ENCODE measurements at regions not wholly inside any gene's neighbourhood (a gene's known extent, or its start where the extent isn't known, plus 50 kb on each side); places are given as distances from the start of the nearest gene placed in this dataset.

GRCh38 chr9:84107995-84108394 is 127.4 kb downstream of the RMI1 start:
- Histone ChIP-seq H4K8ac (ENCODE audit: low read length) (no peak overlapping the region), H3K9me3 (ENCODE audit: control insufficient read depth, low read length) (no peaks in the 10 kb centered on the region), H3K4me1 (ENCODE audit: control insufficient read depth, insufficient read depth, low read depth, low read length) (no peaks in the 10 kb centered on the region), H3K18ac (ENCODE audit: low read depth in 1 of 2, low read length in 2 of 2) (no peak overlapping the region), H3K14ac (ENCODE audit: low read length in 2 of 2) (no peak overlapping the region), H3K9ac (ENCODE audit: low read length) (no peak overlapping the region), H2AK5ac (ENCODE audit: low read length, severe bottlenecking) (no peak overlapping the region), H3K4me3 (ENCODE audit: insufficient read depth in 1 of 2, low read depth in 1 of 2, low read length in 2 of 2) (no peak overlapping the region), H3K27ac (ENCODE audit: low read length, poor library complexity, severe bottlenecking) (no peak overlapping the region), H2BK12ac (ENCODE audit: low read length in 2 of 2) (no peak overlapping the region), H3K27me3 (ENCODE audit: control insufficient read depth in 1 of 2, insufficient read depth in 1 of 2, low read length in 2 of 2) (peaks cover 14 to 33% of the 10 kb centered on the region in 2 experiments), H4K91ac (ENCODE audit: low read length) (no peak overlapping the region), H3K4ac (ENCODE audit: low read depth in 1 of 2, low read length in 2 of 2) (no peak overlapping the region), H3K79me1 (replicated peaks; ENCODE audit: low read length, poor library complexity, severe bottlenecking) (no peaks in the 10 kb centered on the region), H3K4me2 (ENCODE audit: low read length, poor library complexity, severe bottlenecking) (no peak overlapping the region), H3K23ac (ENCODE audit: low read length in 2 of 2) (no peak overlapping the region), H2BK15ac (ENCODE audit: low read depth, poor library complexity, severe bottlenecking) (no peak overlapping the region), H2BK5ac (ENCODE audit: low read depth, low read length, poor library complexity, severe bottlenecking) (no peak overlapping the region), H2BK120ac (ENCODE audit: low read depth, low read length) (no peak overlapping the region), H3K36me3 (ENCODE audit: control insufficient read depth in 1 of 2, insufficient read depth in 2 of 2, low read depth in 1 of 2, low read length in 2 of 2) (no peaks in the 10 kb centered on the region), H2AFZ (ENCODE audit: low read depth, low read length) (no peak overlapping the region)
- no peak for DNase-seq
- no CpG with 5 or more reads among the region's 1 CpG for WGBS

- no peak overlapping the region for H3K4ac ChIP-seq (ENCODE audit: low read depth in 1 of 2, low read length in 2 of 2)
- H4K8ac ChIP-seq (ENCODE audit: low read length), result no peak overlapping the region
- WGBS, result 85% methylated on average over 3 of the region's 3 CpGs
- H2AFZ ChIP-seq (ENCODE audit: low read depth, low read length), result no peak overlapping the region
- H3K4me3 ChIP-seq (ENCODE audit: insufficient read depth in 1 of 2, low read depth in 1 of 2, low read length in 2 of 2), result no peak overlapping the region
- H3K23ac ChIP-seq (ENCODE audit: low read length in 2 of 2), result no peak overlapping the region
- no peak overlapping the region for H3K9ac ChIP-seq (ENCODE audit: low read length)
- no peak overlapping the region for H4K91ac ChIP-seq (ENCODE audit: low read length)
- no peak overlapping the region for H2BK15ac ChIP-seq (ENCODE audit: low read depth, poor library complexity, severe bottlenecking)
- H3K4me2 ChIP-seq (ENCODE audit: low read length, poor library complexity, severe bottlenecking), result no peak overlapping the region
- H3K36me3 ChIP-seq (ENCODE audit: control insufficient read depth in 1 of 2, insufficient read depth in 2 of 2, low read depth in 1 of 2, low read length in 2 of 2), result no peaks in the 10 kb centered on the region
- H2BK5ac ChIP-seq (ENCODE audit: low read depth, low read length, poor library complexity, severe bottlenecking), result no peak overlapping the region
- no peak overlapping the region for H2BK120ac ChIP-seq (ENCODE audit: low read depth, low read length)
- H3K14ac ChIP-seq (ENCODE audit: low read length in 2 of 2), result no peak overlapping the region
- peaks cover 14% of the 10 kb centered on the region for H3K9me3 ChIP-seq (ENCODE audit: control insufficient read depth, low read length)
- no peak overlapping the region for H3K27ac ChIP-seq (ENCODE audit: low read length, poor library complexity, severe bottlenecking)
- no peak for DNase-seq
- no peak overlapping the region for H2BK12ac ChIP-seq (ENCODE audit: low read length in 2 of 2)
- no peak overlapping the region for H3K18ac ChIP-seq (ENCODE audit: low read depth in 1 of 2, low read length in 2 of 2)
- no peaks in the 10 kb centered on the region for H3K4me1 ChIP-seq (ENCODE audit: control insufficient read depth, insufficient read depth, low read depth, low read length)
- H3K27me3 ChIP-seq (ENCODE audit: control insufficient read depth in 1 of 2, insufficient read depth in 1 of 2, low read length in 2 of 2), result peaks cover 13 to 15% of the 10 kb centered on the region in 2 experiments
- H3K79me1 ChIP-seq (replicated peaks; ENCODE audit: low read length, poor library complexity, severe bottlenecking), result no peaks in the 10 kb centered on the region
- no peak overlapping the region for H2AK5ac ChIP-seq (ENCODE audit: low read length, severe bottlenecking)
Observed at GRCh38 chr9:84111726-84112125, 131.1 kb downstream of the RMI1 start.

- Histone ChIP-seq H4K8ac (ENCODE audit: low read length) (no peak overlapping the region), H2BK12ac (ENCODE audit: low read length in 2 of 2) (no peak overlapping the region)
Observed at GRCh38 chr9:84121991-84122523, 141.5 kb downstream of the RMI1 start.

GRCh38 chr9:84122572-84122971 is 142.0 kb downstream of the RMI1 start:
- Histone ChIP-seq H3K9ac (ENCODE audit: low read length) (no peak overlapping the region), H3K79me1 (replicated peaks; ENCODE audit: low read length, poor library complexity, severe bottlenecking) (no peaks in the 10 kb centered on the region), H3K4me1 (ENCODE audit: control insufficient read depth, insufficient read depth, low read depth, low read length) (no peaks in the 10 kb centered on the region), H3K18ac (ENCODE audit: low read depth in 1 of 2, low read length in 2 of 2) (no peak overlapping the region), H4K8ac (ENCODE audit: low read length) (no peak overlapping the region), H2AK5ac (ENCODE audit: low read length, severe bottlenecking) (no peak overlapping the region), H3K14ac (ENCODE audit: low read length in 2 of 2) (no peak overlapping the region), H3K27ac (ENCODE audit: low read length, poor library complexity, severe bottlenecking) (no peak overlapping the region), H2BK15ac (ENCODE audit: low read depth, poor library complexity, severe bottlenecking) (no peak overlapping the region), H2AFZ (ENCODE audit: low read depth, low read length) (no peak overlapping the region), H3K4me3 (ENCODE audit: insufficient read depth in 1 of 2, low read depth in 1 of 2, low read length in 2 of 2) (no peak overlapping the region), H3K27me3 (ENCODE audit: control insufficient read depth in 1 of 2, insufficient read depth in 1 of 2, low read length in 2 of 2) (peaks cover 0 to 3% of the 10 kb centered on the region in 2 experiments), H3K4me2 (ENCODE audit: low read length, poor library complexity, severe bottlenecking) (no peak overlapping the region), H2BK12ac (ENCODE audit: low read length in 2 of 2) (no peak overlapping the region), H3K9me3 (ENCODE audit: control insufficient read depth, low read length) (no peaks in the 10 kb centered on the region), H2BK5ac (ENCODE audit: low read depth, low read length, poor library complexity, severe bottlenecking) (no peak overlapping the region), H3K4ac (ENCODE audit: low read depth in 1 of 2, low read length in 2 of 2) (no peak overlapping the region), H3K23ac (ENCODE audit: low read length in 2 of 2) (no peak overlapping the region), H4K91ac (ENCODE audit: low read length) (no peak overlapping the region), H3K36me3 (ENCODE audit: control insufficient read depth in 1 of 2, insufficient read depth in 2 of 2, low read depth in 1 of 2, low read length in 2 of 2) (no peaks in the 10 kb centered on the region), H2BK120ac (ENCODE audit: low read depth, low read length) (no peak overlapping the region)
- 25% methylated on average over 1 of the region's 1 CpG for WGBS
- no peak for DNase-seq

More at GRCh38 chr9:84121991-84122523, 141.5 kb downstream of the RMI1 start:
- H2BK15ac ChIP-seq (ENCODE audit: low read depth, poor library complexity, severe bottlenecking), result no peak overlapping the region
- no peak overlapping the region for H3K14ac ChIP-seq (ENCODE audit: low read length in 2 of 2)
- H3K4me1 ChIP-seq (ENCODE audit: control insufficient read depth, insufficient read depth, low read depth, low read length), result no peaks in the 10 kb centered on the region
- WGBS, result 0% methylated on average over 1 of the region's 1 CpG
- no peaks in the 10 kb centered on the region for H3K9me3 ChIP-seq (ENCODE audit: control insufficient read depth, low read length)
- H3K36me3 ChIP-seq (ENCODE audit: control insufficient read depth in 1 of 2, insufficient read depth in 2 of 2, low read depth in 1 of 2, low read length in 2 of 2), result no peaks in the 10 kb centered on the region
- no peak overlapping the region for H2BK120ac ChIP-seq (ENCODE audit: low read depth, low read length)
- no peak overlapping the region for H3K9ac ChIP-seq (ENCODE audit: low read length)
- no peak overlapping the region for H2AFZ ChIP-seq (ENCODE audit: low read depth, low read length)
- no peak overlapping the region for H3K4me3 ChIP-seq (ENCODE audit: insufficient read depth in 1 of 2, low read depth in 1 of 2, low read length in 2 of 2)
- no peak overlapping the region for H3K27ac ChIP-seq (ENCODE audit: low read length, poor library complexity, severe bottlenecking)
- H3K23ac ChIP-seq (ENCODE audit: low read length in 2 of 2), result no peak overlapping the region
- H2BK5ac ChIP-seq (ENCODE audit: low read depth, low read length, poor library complexity, severe bottlenecking), result no peak overlapping the region
- H3K4ac ChIP-seq (ENCODE audit: low read depth in 1 of 2, low read length in 2 of 2), result no peak overlapping the region
- H2AK5ac ChIP-seq (ENCODE audit: low read length, severe bottlenecking), result no peak overlapping the region
- H4K91ac ChIP-seq (ENCODE audit: low read length), result no peak overlapping the region
- peaks cover 0 to 3% of the 10 kb centered on the region in 2 experiments for H3K27me3 ChIP-seq (ENCODE audit: control insufficient read depth in 1 of 2, insufficient read depth in 1 of 2, low read length in 2 of 2)
- DNase-seq, result peak; percentile 91
- no peak overlapping the region for H3K18ac ChIP-seq (ENCODE audit: low read depth in 1 of 2, low read length in 2 of 2)
- H3K79me1 ChIP-seq (replicated peaks; ENCODE audit: low read length, poor library complexity, severe bottlenecking), result no peaks in the 10 kb centered on the region
- H3K4me2 ChIP-seq (ENCODE audit: low read length, poor library complexity, severe bottlenecking), result no peak overlapping the region
